Amniotic stem cell (primary cell): ENCODE measurements at regions not wholly inside any gene's neighbourhood (a gene's known extent, or its start where the extent isn't known, plus 50 kb on each side); places are given as distances from the start of the nearest gene placed in this dataset.

Source experiments
- DNase-seq: peaks from one replicate; lab custom pipeline; 2025; lab: John Stamatoyannopoulos, UW

GRCh38 chrX:42946544-42947194 lies 168.7 kb upstream of the PPP1R2C start:
- DNase-seq, result no peak

GRCh38 chrX:42948723-42949657 lies 171.0 kb upstream of the PPP1R2C start:
- DNase-seq, result no peak

GRCh38 chrX:42951747-42952146 lies 173.8 kb upstream of the PPP1R2C start:
- DNase-seq, result no peak

GRCh38 chrX:42952621-42953020 lies 174.7 kb upstream of the PPP1R2C start:
- DNase-seq, result no peak

GRCh38 chrX:42954880-42955279 lies 176.9 kb upstream of the PPP1R2C start:
- no peak for DNase-seq

GRCh38 chrX:42955349-42955748 lies 177.4 kb upstream of the PPP1R2C start:
- no peak for DNase-seq

GRCh38 chrX:42967681-42968300 lies 189.8 kb upstream of the PPP1R2C start:
- DNase-seq, result no peak

GRCh38 chrX:42973321-42973720 lies 195.4 kb upstream of the PPP1R2C start:
- no peak for DNase-seq

- DNase-seq, result no peak
These were observed 197.9 kb upstream of the PPP1R2C start for GRCh38 chrX:42975906-42976305.

- no peak for DNase-seq
These were observed 198.9 kb upstream of the PPP1R2C start for GRCh38 chrX:42976746-42977366.

- no peak for DNase-seq
These were observed 200.9 kb upstream of the PPP1R2C start for GRCh38 chrX:42978655-42979379.

- no peak for DNase-seq
These were observed 210.7 kb upstream of the PPP1R2C start for GRCh38 chrX:42988700-42989099.

- no peak for DNase-seq
These were observed 214.4 kb upstream of the PPP1R2C start for GRCh38 chrX:42992199-42992943.

GRCh38 chrX:42996861-42997260 lies 218.9 kb upstream of the PPP1R2C start:
- DNase-seq, result no peak

GRCh38 chrX:43000121-43000520 lies 222.2 kb upstream of the PPP1R2C start:
- no peak for DNase-seq

GRCh38 chrX:43002526-43003203 lies 224.7 kb upstream of the PPP1R2C start:
- no peak for DNase-seq

- DNase-seq, result no peak
These were observed 225.2 kb upstream of the PPP1R2C start for GRCh38 chrX:43003204-43003565.

GRCh38 chrX:43003939-43004338 lies 226.0 kb upstream of the PPP1R2C start:
- DNase-seq, result no peak

GRCh38 chrX:43005561-43005960 lies 227.6 kb upstream of the PPP1R2C start:
- no peak for DNase-seq

GRCh38 chrX:43008356-43008755 lies 230.4 kb upstream of the PPP1R2C start:
- no peak for DNase-seq

GRCh38 chrX:43016021-43016420 lies 238.1 kb upstream of the PPP1R2C start:
- DNase-seq, result no peak
